Uterus (tissue), 2 donors: ENCODE measurements at regions not wholly inside any gene's neighbourhood (a gene's known extent, or its start where the extent isn't known, plus 50 kb on each side); places are given as distances from the start of the nearest gene placed in this dataset.

Experiments
- POLR2A ChIP-seq, 2 donors: fragments of 450-650 bp; IDR thresholded peaks; one replicate each; pipeline ENCODE4 v1.6.1; 2016; ENCODE audit warnings: antibody characterized with exemption in 2 of 2, mild to moderate bottlenecking in 1 of 2, moderate library complexity in 1 of 2
- TF ChIP-seq, protein P1 (sequence below), 4 experiments: fragments of 200-600 bp in 2 of 4; fragments of 450-650 bp in 2 of 4; sonication (generic) in 2 of 4; IDR thresholded peaks; one replicate each; pipeline ENCODE4 v1.5.1; 2016 to 2019; ENCODE audit warnings: antibody characterized with exemption in 4 of 4, mild to moderate bottlenecking in 2 of 4, moderate library complexity in 1 of 4

DNA sequence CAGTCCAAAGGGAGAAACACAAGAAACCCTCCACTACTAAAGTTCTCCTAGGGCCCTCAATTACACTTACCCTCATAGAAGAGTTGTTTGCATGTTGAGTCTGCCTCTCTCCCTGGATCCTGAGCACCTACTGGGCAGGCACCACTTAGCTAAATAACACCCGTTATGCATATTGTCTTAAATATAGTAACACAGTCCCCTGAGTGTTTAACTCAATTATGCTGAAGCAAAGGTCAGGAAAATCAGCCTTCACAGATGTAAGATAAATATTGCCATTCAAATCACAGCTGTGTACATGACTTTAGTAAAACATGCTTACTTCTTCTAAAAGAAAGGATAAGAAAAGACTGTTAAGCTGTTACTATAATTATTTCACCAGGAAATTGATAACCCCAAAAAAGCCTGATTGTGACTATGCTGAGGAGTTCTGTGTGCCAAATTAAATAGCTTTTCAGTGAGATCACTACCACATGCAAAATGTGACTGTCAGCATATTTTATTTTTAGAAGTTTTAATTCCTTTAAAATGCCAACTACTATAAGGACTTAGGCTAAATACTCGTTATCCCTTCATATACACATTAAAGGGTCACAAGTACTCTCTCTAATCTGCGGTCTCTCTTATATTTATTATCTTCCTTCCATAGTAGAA, 733.9 kb upstream of the PHF14 start:
- TF ChIP-seq, protein P1, sequence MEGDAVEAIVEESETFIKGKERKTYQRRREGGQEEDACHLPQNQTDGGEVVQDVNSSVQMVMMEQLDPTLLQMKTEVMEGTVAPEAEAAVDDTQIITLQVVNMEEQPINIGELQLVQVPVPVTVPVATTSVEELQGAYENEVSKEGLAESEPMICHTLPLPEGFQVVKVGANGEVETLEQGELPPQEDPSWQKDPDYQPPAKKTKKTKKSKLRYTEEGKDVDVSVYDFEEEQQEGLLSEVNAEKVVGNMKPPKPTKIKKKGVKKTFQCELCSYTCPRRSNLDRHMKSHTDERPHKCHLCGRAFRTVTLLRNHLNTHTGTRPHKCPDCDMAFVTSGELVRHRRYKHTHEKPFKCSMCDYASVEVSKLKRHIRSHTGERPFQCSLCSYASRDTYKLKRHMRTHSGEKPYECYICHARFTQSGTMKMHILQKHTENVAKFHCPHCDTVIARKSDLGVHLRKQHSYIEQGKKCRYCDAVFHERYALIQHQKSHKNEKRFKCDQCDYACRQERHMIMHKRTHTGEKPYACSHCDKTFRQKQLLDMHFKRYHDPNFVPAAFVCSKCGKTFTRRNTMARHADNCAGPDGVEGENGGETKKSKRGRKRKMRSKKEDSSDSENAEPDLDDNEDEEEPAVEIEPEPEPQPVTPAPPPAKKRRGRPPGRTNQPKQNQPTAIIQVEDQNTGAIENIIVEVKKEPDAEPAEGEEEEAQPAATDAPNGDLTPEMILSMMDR (IDR thresholded peaks at IDR 0.05): no peak
- no peak for TF ChIP-seq POLR2A (IDR thresholded peaks at IDR 0.05)
